NOMO-1 treated with DMSO at 0.1 percent for 48 hours (cell line): ENCODE measurements at regions not wholly inside any gene's neighbourhood (a gene's known extent, or its start where the extent isn't known, plus 50 kb on each side); places are given as distances from the start of the nearest gene placed in this dataset.

Source experiments
- DNase-seq: peaks from one replicate; lab custom pipeline; 2025; ENCODE audit not compliant: unreplicated experiment; lab: John Stamatoyannopoulos, UW

GRCh38 chr18:57243624-57244179 is 96.8 kb downstream of the BOD1L2 start:
- no peak for DNase-seq

- DNase-seq: peak; percentile 34
Observed at GRCh38 chr18:57249179-57249578, 102.3 kb downstream of the BOD1L2 start.

GRCh38 chr18:57249883-57250282 is 102.5 kb upstream of the ST8SIA3 start:
- DNase-seq: no peak

GRCh38 chr18:57251747-57252146 is 100.6 kb upstream of the ST8SIA3 start:
- no peak for DNase-seq

GRCh38 chr18:57253903-57254302 is 98.5 kb upstream of the ST8SIA3 start:
- no peak for DNase-seq

- DNase-seq: no peak
Observed at GRCh38 chr18:57258131-57258777, 94.1 kb upstream of the ST8SIA3 start.

- no peak for DNase-seq
Observed at GRCh38 chr18:57267368-57267925, 84.9 kb upstream of the ST8SIA3 start.

- DNase-seq: no peak
Observed at GRCh38 chr18:57269756-57270155, 82.6 kb upstream of the ST8SIA3 start.

GRCh38 chr18:57270156-57270555 is 82.2 kb upstream of the ST8SIA3 start:
- no peak for DNase-seq

GRCh38 chr18:57273194-57273593 is 79.2 kb upstream of the ST8SIA3 start:
- DNase-seq: no peak

GRCh38 chr18:57275111-57275510 is 77.2 kb upstream of the ST8SIA3 start:
- no peak for DNase-seq

- DNase-seq: no peak
Observed at GRCh38 chr18:57276829-57277228, 75.5 kb upstream of the ST8SIA3 start.

GRCh38 chr18:57278933-57279332 is 73.4 kb upstream of the ST8SIA3 start:
- no peak for DNase-seq

GRCh38 chr18:57281519-57281918 is 70.8 kb upstream of the ST8SIA3 start:
- DNase-seq: no peak

GRCh38 chr18:57286949-57287348 is 65.4 kb upstream of the ST8SIA3 start:
- no peak for DNase-seq

GRCh38 chr18:57287766-57288165 is 64.6 kb upstream of the ST8SIA3 start:
- DNase-seq: no peak

GRCh38 chr18:57294547-57294946 is 57.8 kb upstream of the ST8SIA3 start:
- no peak for DNase-seq

GRCh38 chr18:57296336-57296735 is 56.0 kb upstream of the ST8SIA3 start:
- no peak for DNase-seq

- no peak for DNase-seq
Observed at GRCh38 chr18:57297306-57297705, 55.1 kb upstream of the ST8SIA3 start.

GRCh38 chr18:57299931-57300330 is 52.4 kb upstream of the ST8SIA3 start:
- DNase-seq: no peak

- no peak for DNase-seq
Observed at GRCh38 chr18:57301573-57302559, 50.5 kb upstream of the ST8SIA3 start.
